CD4-positive, alpha-beta T cell (primary cell): ENCODE measurements at regions not wholly inside any gene's neighbourhood (a gene's known extent, or its start where the extent isn't known, plus 50 kb on each side); places are given as distances from the start of the nearest gene placed in this dataset.
A peak's percentile ranks its signal among the peaks of the same experiment; 100 is the strongest.

Source experiments
- ATAC-seq: fragments of 200-7000 bp; cut with Tn5 transposase; one replicate; pipeline ENCODE4 v1.10.0; 2022; ENCODE audit warnings: mild to moderate bottlenecking; ENCODE audit not compliant: poor library complexity
- CTCF ChIA-PET: fragments of 350-600 bp; sonication (Branson Sonifier 250); formaldehyde crosslinking; loops from one replicate; lab custom pipeline; 2021; ENCODE audit warnings: antibody characterized with exemption, inconsistent platforms; lab: Charles Lee
- POLR2A ChIA-PET: fragments of 350-600 bp; sonication (Branson Sonifier 250); formaldehyde crosslinking; loops from one replicate; lab custom pipeline; 2021; ENCODE audit warnings: antibody characterized with exemption, inconsistent platforms; lab: Charles Lee
- DNase-seq, 14 experiments: peaks; one replicate each; pipeline ENCODE4 v3.0.0-alpha.2; 2013 to 2020; ENCODE audit warnings: mixed read lengths in 2 of 14
- H3K27ac ChIP-seq, 2 donors: one replicate each; pipeline versions ENCODE4 v1.5.1 to v1.7.0; 2013; ENCODE audit warnings: low read length in 2 of 2, low read depth in 1 of 2, mild to moderate bottlenecking in 1 of 2
- H3K27me3 ChIP-seq, 2 experiments: 1 replicate in 1 of 2; 2 replicates in 1 of 2; pipeline versions ENCODE4 v1.6.1 to v1.7.0; 2013; ENCODE audit warnings: low read length in 2 of 2, control low read depth in 1 of 2, mild to moderate bottlenecking in 1 of 2, moderate library complexity in 1 of 2; ENCODE audit not compliant: insufficient read depth in 2 of 2, control insufficient read depth in 1 of 2
- H3K36me3 ChIP-seq: one replicate; pipeline ENCODE4 v1.6.1; 2013; ENCODE audit warnings: low read length, control low read depth; ENCODE audit not compliant: insufficient read depth
- H3K4me1 ChIP-seq: one replicate; pipeline ENCODE4 v1.6.1; 2013; ENCODE audit warnings: low read length, control low read depth; ENCODE audit not compliant: insufficient read depth
- H3K4me3 ChIP-seq: one replicate; pipeline ENCODE4 v1.5.1; 2013; ENCODE audit warnings: mild to moderate bottlenecking, low read length, moderate library complexity
- H3K9me3 ChIP-seq, 2 experiments: 1 replicate in 1 of 2; 2 replicates in 1 of 2; pipeline versions ENCODE4 v1.6.1 to v1.7.0; 2013; ENCODE audit warnings: low read length in 2 of 2, mild to moderate bottlenecking in 2 of 2, control low read depth in 1 of 2, moderate library complexity in 1 of 2; ENCODE audit not compliant: control insufficient read depth in 1 of 2, insufficient read depth in 1 of 2
- H3K27ac Mint-ChIP-seq: one replicate; pipeline ENCODE4 v1.8.0; 2020; ENCODE audit warnings: mixed read lengths
- H3K27me3 Mint-ChIP-seq: one replicate; pipeline ENCODE4 v1.8.0; 2021; ENCODE audit warnings: mixed read lengths
- H3K36me3 Mint-ChIP-seq: one replicate; pipeline ENCODE4 v1.8.0; 2021; ENCODE audit warnings: low read depth, mixed read lengths
- H3K4me1 Mint-ChIP-seq: one replicate; pipeline ENCODE4 v1.8.0; 2021; ENCODE audit warnings: low read depth, mixed read lengths
- H3K4me3 Mint-ChIP-seq: one replicate; pipeline ENCODE4 v1.8.0; 2020; ENCODE audit warnings: mild to moderate bottlenecking, mixed read lengths
- H3K9me3 Mint-ChIP-seq: one replicate; pipeline ENCODE4 v1.8.0; 2020; ENCODE audit warnings: mixed read lengths
- CTCF ChIP-seq: fragments of 200-600 bp; IDR thresholded peaks from one replicate; pipeline ENCODE4 v1.8.0; 2022; ENCODE audit warnings: antibody characterized with exemption, mild to moderate bottlenecking
- intact Hi-C, 2 experiments: fragments of 100-400 bp; cut with DNase I in 1 of 2; cut with micrococcal nuclease in 1 of 2; formaldehyde crosslinking; loops; one replicate each; pipeline versions ENCODE4 v1.15.1 to v1.9.0; 2023 to 2025; cut with DNase I, micrococcal nuclease

- Mint-ChIP-seq H3K4me1 (peaks cover 71% of the 10 kb centered on the region), H3K9me3 (no peaks in the 10 kb centered on the region), H3K27me3 (no peaks in the 10 kb centered on the region), H3K36me3 (no peaks in the 10 kb centered on the region), H3K4me3 (no peak overlapping the region), H3K27ac (peak overlapping the region; percentile 79)
- Histone ChIP-seq H3K4me1 (peaks cover 29% of the 10 kb centered on the region), H3K36me3 (no peaks in the 10 kb centered on the region), H3K9me3 (no peaks in the 10 kb centered on the region), H3K27me3 (no peaks in the 10 kb centered on the region), H3K4me3 (no peak overlapping the region), H3K27ac (no peak overlapping the region)
- no peak for DNase-seq
- ATAC-seq, result no peak
- ChIA-PET POLR2A (no interaction called here), CTCF (interaction anchor here (0.8 kb wide), 1 partner anchor 860 kb away, joined by 3 read pairs; no protein-coding TSS in a partner anchor)
- no peak for TF ChIP-seq CTCF
- intact Hi-C loops, result loop anchor here (5.0 to 10.0 kb wide), 8 partner anchors 117 to 860 kb away; no protein-coding TSS in a partner anchor
These were observed 265.7 kb downstream of the ADGRG6 start for GRCh38 chr6:142567461-142567860.

- ATAC-seq, result peak; percentile 30
- H3K27me3 ChIP-seq, result no peaks in the 10 kb centered on the region
- peaks cover 4 to 11% of the 10 kb centered on the region in 2 experiments for H3K9me3 ChIP-seq
- CTCF ChIA-PET, result interaction anchor here (1.0 kb wide), 1 partner anchor 858 kb away, joined by 3 read pairs; no protein-coding TSS in a partner anchor
- TF ChIP-seq CTCF, result no peak
- H3K4me1 Mint-ChIP-seq, result peaks cover 63% of the 10 kb centered on the region
- intact Hi-C loops, result loop anchor here (5.0 to 10.0 kb wide), 8 partner anchors 116 to 858 kb away; no protein-coding TSS in a partner anchor
- H3K4me3 ChIP-seq, result no peak overlapping the region
- H3K36me3 Mint-ChIP-seq, result peaks cover 3% of the 10 kb centered on the region
- POLR2A ChIA-PET, result interaction anchor here (0.6 to 2.3 kb wide), 8 partner anchors 8 to 383 kb away, joined by 3 to 12 read pairs (median 4); no protein-coding TSS in a partner anchor
- H3K27ac Mint-ChIP-seq, result peak overlapping the region; percentile 79
- no peaks in the 10 kb centered on the region for H3K27me3 Mint-ChIP-seq
- no peaks in the 10 kb centered on the region for H3K36me3 ChIP-seq
- H3K9me3 Mint-ChIP-seq, result peaks cover 5% of the 10 kb centered on the region
- peak overlapping the region; percentile 66 for H3K4me3 Mint-ChIP-seq
- no peak for DNase-seq
- H3K4me1 ChIP-seq, result peaks cover 24% of the 10 kb centered on the region
- H3K27ac ChIP-seq, result no peak overlapping the region
These were observed 267.2 kb downstream of the ADGRG6 start for GRCh38 chr6:142568857-142569597.

- H3K4me3 Mint-ChIP-seq, result peak overlapping the region; percentile 66
These were observed 267.9 kb downstream of the ADGRG6 start for GRCh38 chr6:142569676-142570075.

More at GRCh38 chr6:142569676-142570075, 267.9 kb downstream of the ADGRG6 start:
- peaks cover 7% of the 10 kb centered on the region for H3K9me3 Mint-ChIP-seq
- DNase-seq (peak in 3 of 14 experiments; percentile 19 to 58 (median 25)), ATAC-seq (peak; percentile 74)
- no peak for TF ChIP-seq CTCF
- POLR2A ChIA-PET, result interaction anchor here (0.6 to 2.3 kb wide), 10 partner anchors 9 to 382 kb away, joined by 3 to 12 read pairs (median 4); no protein-coding TSS in a partner anchor
- CTCF ChIA-PET, result interaction anchor here (1.0 kb wide), 1 partner anchor 858 kb away, joined by 3 read pairs; no protein-coding TSS in a partner anchor
- Histone ChIP-seq H3K4me3 (no peak overlapping the region), H3K4me1 (peaks cover 24% of the 10 kb centered on the region), H3K27me3 (no peaks in the 10 kb centered on the region), H3K27ac (no peak overlapping the region), H3K9me3 (peaks cover 7 to 17% of the 10 kb centered on the region in 2 experiments), H3K36me3 (no peaks in the 10 kb centered on the region)
- H3K36me3 Mint-ChIP-seq, result peaks cover 3% of the 10 kb centered on the region
- no peaks in the 10 kb centered on the region for H3K27me3 Mint-ChIP-seq
- peak overlapping the region; percentile 79 for H3K27ac Mint-ChIP-seq
- intact Hi-C loops, result loop anchor here (5.0 to 10.0 kb wide), 8 partner anchors 115 to 858 kb away; no protein-coding TSS in a partner anchor
- H3K4me1 Mint-ChIP-seq, result peaks cover 61% of the 10 kb centered on the region
